GM19351 (cell line): ENCODE measurements at regions not wholly inside any gene's neighbourhood (a gene's known extent, or its start where the extent isn't known, plus 50 kb on each side); places are given as distances from the start of the nearest gene placed in this dataset.

Experiments
- ATAC-seq: cut with Tn5 transposase; IDR thresholded peaks from one replicate; pipeline ENCODE4 v1.9.1; 2021; ENCODE audit warnings: mild to moderate bottlenecking, moderate library complexity; ENCODE audit not compliant: unreplicated experiment

DNA sequence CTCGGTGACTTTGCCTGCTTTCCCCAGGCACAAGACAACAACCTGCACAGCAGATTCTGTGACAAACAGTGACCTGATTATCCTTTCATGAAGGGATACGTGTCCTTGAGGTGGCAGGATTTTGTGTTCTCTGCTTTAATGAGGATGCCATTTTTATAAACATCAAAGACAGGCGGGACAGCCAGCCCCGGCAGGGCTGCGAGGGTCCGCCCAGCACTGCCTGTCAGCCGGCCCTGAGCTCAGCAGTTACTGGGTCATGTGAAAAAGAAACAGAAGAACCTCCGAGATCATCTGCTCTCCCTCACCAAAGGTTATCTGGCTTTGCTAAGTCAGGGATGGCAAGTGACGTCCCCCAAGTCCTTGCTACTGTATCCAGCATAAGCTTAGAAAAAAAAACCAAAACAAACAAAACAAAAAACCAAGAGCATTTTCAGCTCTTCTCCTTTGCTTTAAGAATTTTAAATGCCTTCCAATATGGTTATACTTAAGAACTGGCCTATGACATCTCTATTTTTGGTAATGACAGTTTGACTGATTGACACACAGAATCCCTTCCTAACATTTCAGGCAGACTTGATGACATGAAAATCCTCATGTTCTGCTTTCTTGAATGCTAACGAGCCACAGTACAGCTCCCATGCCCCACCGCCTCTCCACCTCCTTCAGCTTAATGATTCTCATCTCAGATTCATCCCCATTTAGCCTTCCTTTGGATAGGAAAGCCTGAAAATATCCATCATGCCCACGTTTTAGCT, 666.6 kb upstream of the ARGLU1 start:
- no peak for ATAC-seq

GRCh38 chr13:107233541-107233940, 665.6 kb upstream of the ARGLU1 start:
- no peak for ATAC-seq

GRCh38 chr13:107231944-107232343, 664.0 kb upstream of the ARGLU1 start:
- no peak for ATAC-seq

- no peak for ATAC-seq
Observed at GRCh38 chr13:107223867-107224266, 655.9 kb upstream of the ARGLU1 start.

GRCh38 chr13:107222597-107222996, 654.7 kb upstream of the ARGLU1 start:
- ATAC-seq: no peak

- ATAC-seq: no peak
Observed at GRCh38 chr13:107220245-107220644, 652.3 kb upstream of the ARGLU1 start.

DNA sequence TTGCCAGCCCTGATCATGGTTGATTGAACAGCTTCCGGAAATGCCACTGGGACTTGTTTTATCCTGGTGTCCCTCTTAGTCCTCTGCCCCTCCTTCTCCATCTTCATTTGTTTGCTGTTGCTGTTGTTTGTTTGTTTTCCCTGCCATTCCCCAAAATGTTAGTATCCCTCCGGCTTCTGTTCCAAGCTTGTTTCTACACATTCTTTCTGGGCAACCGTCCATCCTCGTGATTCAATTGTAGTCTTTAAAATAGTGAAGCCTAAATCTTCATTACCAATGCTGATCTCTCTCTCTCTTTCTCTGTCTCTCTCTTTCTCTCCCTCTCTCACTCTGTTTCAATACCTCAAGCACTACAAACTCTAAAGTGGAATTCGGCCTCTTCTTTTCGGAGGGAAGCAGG, 649.3 kb upstream of the ARGLU1 start:
- no peak for ATAC-seq

DNA sequence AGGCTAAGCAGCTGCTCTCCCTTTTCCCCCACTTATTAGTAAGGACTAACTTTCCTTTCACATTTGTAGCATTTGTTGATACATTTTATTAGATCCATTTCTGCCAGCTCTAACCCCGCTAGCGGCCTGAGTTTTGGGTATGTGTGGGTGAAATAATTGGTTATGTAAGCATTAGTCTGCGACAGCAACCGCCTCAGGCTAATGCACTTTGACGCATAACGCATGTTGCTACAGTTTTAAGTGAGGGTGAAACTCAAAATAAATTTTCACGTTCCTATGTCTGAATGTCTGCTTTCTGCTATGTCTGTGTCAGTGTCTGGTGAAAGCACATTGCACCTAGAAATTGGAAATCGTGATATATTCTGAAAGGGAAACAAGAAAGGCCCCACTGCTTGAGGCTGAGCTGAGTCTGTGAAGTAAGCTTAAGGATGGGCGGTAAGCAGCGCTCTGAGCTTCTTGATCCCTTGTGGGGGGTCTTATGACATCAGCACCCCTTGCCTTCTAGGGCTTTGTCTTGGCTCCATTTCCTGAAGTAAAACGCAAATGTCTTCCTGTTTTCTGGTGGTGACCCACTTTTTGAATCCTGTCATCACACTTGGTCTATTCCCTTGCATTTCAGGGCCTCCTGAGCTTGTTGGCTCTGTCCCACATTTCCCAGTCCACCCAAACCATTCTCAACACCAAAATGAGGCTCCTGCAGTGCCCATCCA, 648.3 kb upstream of the ARGLU1 start:
- ATAC-seq: no peak

GRCh38 chr13:107211073-107211472, 643.1 kb upstream of the ARGLU1 start:
- peak; percentile 99 for ATAC-seq

DNA sequence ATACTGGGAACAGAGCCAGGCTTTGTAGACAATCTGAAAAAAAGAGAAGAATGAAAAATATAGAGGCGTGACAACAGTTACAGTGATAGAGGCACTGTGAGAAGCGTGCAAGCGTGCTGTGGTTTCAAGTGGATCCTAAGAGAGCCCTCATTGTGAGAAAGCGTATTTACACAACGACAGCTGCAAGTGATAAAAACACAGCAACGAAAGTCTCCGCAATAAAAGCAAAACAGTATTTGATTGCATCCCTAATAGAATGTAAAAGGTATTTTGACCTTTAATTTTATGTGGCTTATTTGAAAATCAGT, 642.7 kb upstream of the ARGLU1 start:
- no peak for ATAC-seq

DNA sequence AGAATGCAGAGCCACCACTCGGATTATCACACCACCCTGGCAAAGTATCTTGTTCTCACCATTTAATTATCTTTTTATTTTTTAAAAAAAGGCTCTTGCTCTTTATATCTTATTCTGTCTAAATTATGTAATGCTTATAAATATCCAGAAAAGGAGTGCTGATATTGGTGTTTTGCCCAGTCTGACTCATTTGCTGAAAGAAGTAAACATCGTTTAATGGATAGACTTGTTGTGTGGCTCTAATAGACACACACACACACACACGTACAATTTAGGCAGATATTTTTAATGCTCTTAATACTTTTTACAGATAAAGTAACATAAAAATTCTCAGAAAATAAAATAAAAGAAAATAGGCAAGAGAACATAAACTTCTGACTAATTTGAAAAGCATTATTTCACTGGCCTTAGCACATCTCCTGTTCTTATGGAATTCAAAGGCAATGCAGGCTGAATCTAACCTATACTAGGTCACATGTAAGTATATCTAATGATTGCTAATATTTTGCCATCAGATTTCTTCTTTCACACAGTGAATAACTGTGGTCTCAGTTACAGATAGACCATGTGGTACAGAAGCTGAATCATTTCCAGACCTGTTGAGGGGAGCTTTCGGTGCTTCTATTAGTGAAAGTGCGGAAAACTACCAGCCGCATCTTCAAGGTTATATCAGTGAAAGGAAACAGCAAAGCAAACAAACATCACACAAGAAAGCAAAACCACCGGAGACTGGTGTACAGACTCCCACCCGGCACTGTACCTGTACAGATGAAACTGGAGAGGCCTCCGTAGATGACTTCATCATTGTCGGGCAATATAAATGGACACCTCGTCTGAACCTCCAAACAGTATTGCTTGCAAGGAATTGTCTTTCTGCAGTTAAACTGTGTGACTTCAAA, 642.1 kb upstream of the ARGLU1 start:
- ATAC-seq: no peak

GRCh38 chr13:107208889-107209288, 641.0 kb upstream of the ARGLU1 start:
- no peak for ATAC-seq

DNA sequence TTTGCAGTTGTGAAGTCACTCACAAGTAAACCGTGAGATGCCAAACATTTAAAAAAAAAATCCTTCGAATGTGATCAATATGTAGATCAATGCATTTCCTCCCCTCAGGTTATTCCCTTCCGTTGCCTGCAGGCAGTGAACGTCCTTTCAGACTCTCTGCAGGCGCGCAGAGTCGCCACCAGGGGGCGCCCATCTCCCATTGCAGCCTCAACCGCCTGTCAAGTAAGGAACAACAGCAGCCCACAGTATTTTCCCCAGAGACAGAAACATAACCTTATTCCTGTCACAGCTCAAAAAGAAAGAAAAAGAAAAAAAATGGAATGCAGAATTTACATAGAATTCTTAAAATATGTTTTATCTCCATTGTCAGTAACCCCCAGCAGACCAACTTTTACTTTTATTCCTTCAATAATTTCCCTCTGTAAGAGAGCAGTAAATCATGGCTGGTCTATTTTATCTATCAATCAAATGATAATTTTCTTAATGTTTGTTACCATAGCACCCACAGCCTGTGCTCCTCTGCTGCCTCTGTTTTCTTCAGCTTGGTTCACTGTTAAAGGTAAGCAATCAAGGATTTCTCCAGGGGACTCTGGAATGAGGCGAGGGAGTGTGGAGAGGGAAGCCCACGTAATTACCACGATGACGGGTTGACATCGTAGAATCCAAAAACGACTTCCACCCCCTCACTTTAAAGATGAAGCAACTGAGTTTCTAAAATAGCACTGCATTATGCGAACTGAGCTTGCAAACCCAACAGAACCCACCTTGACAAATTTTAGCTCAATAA, 637.6 kb upstream of the ARGLU1 start:
- peak; percentile 97 for ATAC-seq

- peak; percentile 44 for ATAC-seq
Observed at GRCh38 chr13:107203146-107203847, 635.4 kb upstream of the ARGLU1 start.

DNA sequence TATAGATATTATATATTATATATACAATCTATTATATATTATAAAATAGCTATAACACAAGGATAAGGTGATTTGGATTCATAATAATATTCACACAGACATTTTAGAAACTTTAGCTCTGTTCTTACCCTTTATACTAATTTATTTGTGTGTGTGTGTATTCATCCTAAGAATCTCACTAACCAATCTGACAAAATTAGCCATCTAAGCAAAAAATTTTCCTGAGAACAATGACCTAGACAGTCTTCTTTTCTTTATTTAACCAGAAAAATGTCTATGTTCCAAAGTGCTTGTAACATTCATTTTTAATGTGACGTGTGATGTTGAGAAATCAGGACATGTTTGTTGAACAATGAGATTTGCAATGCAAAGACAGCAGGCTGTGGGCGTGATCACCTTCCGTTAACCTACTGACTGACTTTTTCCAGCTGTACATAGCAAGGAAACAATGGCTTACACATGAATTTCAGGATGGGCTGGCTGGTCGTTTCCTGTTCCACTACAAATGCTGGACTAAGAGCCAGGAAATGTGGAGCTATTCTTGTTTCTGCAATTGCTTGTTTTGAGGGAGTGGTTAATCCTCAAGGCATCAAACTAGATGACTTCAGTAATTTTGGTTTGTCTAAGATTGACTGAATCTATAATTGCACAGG, 634.6 kb upstream of the ARGLU1 start:
- no peak for ATAC-seq

DNA sequence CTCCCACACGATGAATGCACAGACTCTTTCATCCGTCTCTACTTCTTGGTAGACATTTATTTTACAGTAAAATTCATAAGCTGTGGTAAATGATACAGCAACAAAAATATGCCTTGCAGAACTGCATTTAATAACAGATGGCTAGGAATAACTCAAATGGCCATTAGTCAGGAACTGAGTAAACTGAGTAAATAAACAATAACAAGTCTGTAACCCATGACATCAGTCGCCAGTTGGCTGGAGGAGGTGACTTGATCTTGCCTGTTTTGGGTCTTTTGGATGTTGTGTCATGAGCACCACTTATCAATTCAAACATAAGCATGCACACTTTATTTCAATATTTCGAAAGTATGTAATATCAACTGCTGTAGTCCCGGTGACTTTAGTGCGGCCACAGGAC, 632.6 kb upstream of the ARGLU1 start:
- ATAC-seq: no peak

DNA sequence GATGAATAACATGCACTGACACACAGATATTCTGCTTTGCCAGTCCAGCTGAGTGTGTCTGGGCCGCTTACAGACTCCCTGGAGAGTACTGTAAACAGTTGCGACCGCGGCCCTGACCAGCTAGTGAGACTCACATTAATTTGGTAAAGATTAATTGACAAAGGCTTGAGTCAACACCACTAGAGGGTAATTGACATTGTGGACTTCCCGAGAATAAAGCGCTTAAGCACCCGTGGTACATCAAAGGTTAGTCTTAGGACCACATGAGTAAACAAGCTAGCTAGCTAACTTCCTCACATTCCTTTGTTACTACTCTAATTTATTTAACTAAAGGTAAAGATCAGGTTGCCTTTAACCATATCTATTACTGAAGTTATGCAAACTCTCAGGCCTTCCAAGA, 624.4 kb upstream of the ARGLU1 start:
- ATAC-seq: no peak

DNA sequence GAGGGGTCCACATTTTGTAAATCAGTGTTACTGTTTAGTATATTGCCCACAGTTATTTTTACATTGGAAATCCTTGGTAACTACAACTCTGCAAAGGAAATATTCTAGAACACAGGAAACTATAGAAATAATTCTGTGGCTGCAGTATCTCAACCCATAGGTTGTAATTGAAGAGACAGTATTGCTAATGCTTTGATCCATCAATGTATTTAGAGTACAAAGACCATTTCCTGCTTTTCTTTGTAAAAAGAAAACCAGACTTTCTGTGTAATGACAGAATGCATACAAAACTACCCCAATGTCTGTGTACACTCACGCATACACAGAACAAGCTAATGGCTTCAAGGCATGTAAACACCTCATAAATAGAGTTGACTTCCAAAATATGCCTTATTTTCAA, 622.1 kb upstream of the ARGLU1 start:
- no peak for ATAC-seq

DNA sequence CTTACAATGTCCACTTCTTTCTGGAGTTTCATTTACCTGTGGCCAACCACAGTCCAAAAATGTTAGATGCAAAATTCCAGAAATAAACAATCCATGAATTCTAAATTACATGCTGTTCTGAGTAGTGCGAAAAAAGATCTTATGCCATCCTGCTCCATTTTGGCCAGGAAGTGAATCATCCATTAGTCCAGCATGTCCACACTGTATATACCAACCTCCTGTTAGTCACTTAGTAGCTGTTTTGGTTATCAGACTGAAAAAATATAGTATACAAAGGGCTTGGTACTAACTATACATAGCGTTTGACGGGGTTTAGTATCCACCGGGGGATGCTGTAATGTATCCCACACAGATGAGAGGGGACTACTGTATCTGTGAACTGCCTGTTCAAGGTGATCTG, 618.0 kb upstream of the ARGLU1 start:
- no peak for ATAC-seq
